GM03348 (cell line): ENCODE measurements at regions not wholly inside any gene's neighbourhood (a gene's known extent, or its start where the extent isn't known, plus 50 kb on each side); places are given as distances from the start of the nearest gene placed in this dataset.
A peak's percentile ranks its signal among the peaks of the same experiment; 100 is the strongest.
"Not testable (repeated sequence)": the region's sequence is repeated elsewhere in the genome, so short reads cannot be mapped to it uniquely, and the experiment has no call there.

Experiments
- DNase-seq: peaks from one replicate; pipeline ENCODE4 v3.0.0; 2012; ENCODE audit warnings: low spot score

DNA sequence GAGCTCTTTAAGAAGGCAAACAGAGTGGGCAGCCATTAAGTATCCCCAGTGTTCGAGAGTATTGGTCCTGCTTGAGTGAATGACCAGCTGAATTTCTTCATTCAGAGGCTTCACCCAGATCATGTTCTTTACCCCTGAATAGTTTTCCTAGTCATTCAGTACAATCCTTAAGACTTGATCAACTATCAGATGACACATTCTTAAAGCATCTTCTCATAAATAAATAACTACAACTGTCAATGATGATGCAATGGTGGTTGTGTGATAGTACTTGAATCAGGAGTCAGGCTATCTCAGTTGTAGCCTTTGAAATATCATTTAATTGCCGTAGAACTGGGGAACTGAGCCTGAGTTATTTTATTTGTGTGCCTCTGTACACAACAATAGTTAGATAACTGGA, 416.8 kb upstream of the CCL2 start:
- DNase-seq: no peak

DNA sequence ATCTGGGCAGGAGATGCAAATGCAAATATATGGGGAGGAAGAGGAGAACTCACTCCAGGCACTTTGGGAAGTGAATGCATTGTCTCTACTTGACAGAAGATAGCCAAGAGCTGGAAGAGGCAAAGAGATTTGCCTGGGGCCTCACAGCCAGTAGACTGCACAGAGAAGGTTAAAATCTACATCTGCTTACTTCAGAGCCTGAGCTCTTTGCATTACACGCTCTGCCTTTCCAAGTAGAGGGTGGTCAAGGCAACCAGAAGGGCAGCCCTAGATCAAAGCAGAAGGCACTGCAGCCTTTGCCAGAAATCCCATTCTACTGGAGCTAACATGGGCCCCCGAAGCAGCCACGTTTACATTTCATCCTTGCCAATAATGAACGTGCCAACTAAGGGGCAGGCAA, 407.2 kb upstream of the CCL2 start:
- no peak for DNase-seq

DNA sequence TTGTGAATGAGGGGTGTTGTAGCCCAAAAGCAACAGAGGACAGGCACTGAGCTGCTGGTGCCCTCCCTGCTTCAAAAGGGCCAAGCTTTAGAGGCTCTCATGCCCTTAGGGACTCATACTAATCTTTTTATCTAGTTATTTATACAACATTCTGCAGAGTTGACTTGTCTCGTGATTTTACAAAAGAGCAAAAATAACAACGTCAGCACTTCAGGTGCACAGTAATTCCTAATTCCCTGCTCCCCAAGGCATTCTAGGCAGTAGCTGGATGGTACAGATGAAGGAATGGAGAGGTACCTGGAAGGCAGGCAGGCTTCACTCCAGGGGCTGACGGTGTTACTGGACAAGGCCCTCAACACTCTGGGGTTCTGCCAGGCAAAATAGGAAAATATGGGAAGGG, 406.7 kb upstream of the CCL2 start:
- no peak for DNase-seq

DNA sequence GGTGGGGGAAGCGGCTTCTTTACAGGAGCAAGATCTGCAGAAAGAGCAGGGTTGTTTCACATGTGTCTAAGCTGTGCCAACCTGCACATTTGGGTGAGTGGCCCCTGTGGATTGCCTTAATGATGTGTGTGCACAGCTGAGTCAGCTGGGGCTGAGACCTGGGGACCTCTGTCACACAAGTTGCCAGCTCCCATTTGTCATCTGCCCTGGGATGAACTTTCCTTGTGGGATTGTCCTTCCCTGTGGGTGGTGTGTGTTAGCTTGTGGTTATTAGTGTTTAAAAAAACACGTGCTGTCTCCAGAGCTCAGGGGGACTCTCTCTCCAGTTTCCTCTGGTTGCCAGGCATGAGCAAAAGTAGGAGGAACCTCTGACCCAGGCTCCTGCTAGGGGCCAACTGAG, 400.5 kb upstream of the CCL2 start:
- DNase-seq: no peak

DNA sequence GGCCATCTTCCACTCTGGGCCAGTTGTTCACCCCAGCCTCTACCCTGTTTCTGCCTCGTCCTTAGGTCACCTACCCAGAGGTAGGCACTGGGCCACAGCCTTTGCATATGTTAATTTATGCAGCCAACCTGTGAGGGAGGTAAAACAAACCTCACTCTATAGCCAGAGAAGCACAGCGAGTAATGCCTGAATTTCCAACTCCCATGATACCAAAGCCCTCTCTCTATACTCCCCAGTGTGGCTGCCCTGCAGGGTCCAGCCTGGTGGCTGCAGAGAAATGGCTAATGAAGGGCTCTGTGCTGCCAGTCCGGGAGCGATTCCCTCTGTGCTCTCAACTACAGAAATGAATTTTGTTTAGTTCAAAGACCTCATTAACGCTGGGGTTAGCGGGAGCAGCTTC, 397.0 kb upstream of the CCL2 start:
- no peak for DNase-seq

DNA sequence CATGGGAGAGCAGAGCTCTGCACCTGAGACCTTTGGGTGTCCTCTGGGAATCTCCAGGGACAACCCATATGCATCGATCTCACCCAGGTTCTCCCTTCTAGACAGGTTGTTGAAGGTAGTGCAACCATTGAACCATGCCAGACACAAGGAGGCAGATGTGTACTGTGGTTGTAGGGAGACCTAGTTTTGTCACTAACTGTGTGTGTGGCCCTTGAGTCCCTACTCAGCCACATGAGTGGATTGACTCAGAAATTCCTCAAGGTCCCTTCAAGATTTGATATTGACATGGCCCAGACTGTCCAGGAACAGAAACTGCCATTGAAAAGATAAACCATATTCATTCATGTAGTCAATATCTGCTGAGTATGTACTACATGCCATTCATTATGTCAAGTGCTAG, 396.4 kb upstream of the CCL2 start:
- DNase-seq: no peak

DNA sequence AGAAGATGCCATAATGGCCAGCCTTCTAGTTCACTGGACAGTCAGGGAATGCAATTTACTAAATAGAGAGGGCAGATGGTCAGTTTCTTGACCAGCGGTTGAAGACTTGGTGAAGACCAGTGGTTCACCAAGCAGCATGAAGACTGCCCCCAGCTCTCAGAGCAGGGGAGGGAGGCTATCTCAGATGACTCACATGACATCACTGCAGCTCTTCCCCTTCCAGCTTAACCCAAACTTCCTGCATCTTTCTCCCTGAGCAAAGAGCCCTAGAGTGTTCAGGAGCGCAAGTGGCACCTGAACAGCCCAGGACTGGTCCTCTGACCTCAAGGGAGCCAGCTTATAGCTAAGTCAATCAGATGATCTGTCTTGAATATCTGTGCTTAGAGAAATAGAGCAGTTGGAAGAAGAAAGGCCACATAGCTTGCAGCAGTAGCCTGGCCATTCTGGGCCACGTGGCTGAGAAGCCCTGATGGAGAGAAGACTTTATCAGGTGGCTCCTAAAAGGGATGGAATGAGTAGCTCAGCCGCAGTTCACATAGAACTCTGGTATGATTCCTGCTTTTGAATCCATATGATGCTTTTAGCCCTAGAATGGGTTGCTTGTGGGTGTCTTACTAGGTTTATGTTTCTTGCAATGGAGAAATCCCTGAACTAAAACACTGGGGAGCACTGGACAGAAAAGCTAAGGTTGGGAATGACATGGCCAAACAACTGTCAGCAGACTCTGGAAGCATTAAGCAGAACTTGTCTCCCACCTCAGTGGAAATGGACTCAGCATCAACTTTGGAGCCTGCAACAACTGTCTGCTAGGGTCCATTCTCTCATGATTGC, 392.1 kb upstream of the CCL2 start:
- DNase-seq: no peak

DNA sequence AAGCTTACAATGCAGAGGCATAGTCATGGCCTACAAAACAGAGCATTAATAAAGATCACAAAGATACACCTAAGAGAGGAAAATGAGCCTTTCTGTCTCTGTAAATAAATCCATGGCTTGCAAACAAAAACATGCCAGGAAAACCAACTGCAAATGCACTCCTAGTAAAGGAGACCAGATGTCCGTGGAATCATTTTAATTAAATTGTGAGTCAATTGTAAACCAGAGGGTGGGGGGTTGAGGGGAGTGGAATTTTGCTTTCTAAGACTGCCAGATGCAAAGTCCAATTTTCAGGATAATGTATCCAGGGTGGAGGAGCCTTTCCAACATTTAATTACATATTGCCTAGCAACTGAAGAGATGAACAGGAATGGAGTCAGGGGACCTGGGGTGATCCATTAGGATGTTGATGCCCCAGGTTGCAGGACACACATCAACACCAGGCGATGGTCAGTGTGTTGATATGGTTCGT, 390.3 kb upstream of the CCL2 start:
- DNase-seq: no peak

DNA sequence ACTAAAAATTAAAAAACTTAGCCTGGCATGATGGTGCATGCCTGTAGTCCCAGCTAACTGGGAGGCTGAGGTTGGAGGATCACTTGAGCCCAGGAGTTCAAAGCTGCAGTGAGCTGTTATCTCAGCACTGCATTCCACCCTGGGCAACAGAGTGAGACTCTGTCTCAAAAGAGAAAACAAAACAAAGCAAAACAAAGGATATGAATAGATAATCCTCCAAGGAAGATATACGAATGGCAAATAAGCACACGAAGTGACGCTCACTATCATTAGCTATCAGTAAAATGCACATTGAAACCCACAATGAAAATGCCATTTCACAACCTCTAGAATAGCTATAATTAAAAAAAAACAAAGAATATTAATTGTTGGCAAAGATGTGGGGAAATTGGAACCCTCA, 386.2 kb upstream of the CCL2 start:
- DNase-seq: no peak

DNA sequence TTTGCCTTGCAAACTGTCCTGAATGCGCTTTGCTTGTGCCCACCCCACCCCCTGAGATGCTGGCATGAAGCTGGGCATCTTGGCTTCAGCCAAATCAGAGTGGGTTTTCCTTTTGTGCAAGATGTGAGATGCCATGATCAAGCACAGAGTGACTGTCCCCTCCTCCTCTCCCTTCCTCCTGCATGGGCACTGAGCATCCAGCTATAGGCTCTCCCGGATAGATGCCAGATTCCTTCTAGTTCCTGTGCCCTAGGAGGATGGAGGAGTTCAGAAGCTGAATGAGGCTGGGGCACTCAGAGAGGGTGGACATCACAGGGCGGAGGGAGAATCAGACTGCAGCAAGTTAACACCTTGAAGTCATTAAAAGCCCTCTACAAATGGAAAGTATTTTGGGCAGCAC, 384.1 kb upstream of the CCL2 start:
- no peak for DNase-seq

DNA sequence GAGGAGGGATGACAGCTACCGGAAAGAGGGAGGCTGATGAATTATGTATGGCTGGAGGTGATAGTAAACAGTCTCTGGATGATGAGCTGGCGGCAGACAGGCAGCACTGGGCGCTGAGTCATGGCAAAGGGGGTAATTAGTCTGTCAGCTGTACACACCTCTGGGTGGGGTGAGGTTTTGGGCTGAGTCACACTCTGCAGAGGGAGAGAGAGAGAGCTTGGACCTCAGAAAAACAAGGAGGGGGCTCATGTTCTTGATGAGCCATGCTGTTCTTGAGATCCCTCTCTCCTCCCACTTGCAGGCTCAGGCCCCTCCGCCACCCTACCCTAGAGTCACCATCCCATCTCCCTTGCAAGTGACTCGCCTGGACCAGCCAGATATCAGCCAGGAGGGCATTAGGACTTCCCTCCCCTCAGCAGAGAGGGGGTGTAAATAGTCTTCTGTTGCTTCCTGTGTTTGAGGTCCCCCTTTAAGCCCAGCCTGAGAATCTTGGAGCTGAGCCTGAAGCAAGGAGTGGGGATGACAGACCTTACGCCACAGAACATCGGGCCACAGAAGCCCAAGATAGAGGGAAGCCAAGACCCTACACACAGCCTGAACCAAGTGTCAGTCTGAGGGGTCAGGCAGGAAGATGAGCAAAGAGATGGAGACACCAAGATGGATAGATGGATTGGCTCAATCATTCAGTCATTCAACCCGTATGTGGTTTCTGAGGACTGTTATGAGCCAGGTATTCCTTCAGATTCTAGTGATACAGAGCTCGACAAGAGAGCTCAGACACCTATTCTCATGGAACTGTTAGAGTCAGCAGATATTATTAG, 383.2 kb upstream of the CCL2 start:
- DNase-seq: peak; percentile 12

DNA sequence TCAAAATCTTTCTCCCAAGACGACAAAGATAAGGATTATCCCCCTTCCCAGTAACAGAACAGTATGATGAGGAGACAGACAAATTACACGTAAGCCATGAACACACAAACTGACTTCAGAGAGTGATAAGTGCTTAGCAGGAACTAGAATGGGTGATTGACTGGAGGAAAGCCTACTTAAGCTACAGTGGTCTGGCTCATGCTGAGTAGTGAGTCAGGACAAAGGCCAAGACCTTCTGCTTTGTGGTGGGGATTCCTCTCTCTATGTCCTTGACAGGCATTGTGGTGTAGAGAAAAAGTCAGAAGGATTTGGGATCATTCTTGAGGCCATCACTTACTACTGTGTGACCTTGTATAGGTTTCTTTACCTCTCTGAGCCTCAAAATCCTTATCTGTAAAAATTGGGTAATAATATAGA, 381.9 kb upstream of the CCL2 start:
- DNase-seq: no peak

DNA sequence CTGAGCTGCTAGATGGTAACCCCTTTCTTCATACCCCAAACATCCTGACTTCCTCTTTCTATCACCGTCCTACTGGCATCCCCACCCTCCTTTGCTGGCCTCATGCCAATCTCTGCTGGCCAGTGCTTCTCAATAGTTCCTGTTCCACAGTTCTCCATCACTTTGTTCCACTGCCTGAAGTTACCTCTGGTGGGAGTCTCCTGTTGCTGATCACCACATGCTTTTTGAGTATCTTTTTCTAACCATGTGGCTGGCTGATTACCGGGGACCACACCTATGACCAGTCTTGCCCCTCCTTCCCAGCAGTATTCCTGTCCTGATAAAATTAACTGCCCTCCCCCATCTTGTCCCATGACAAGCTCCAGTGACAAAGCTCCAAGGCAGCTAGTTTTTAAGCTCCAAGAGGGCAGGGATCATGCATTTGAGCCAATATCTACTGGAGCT, 380.4 kb upstream of the CCL2 start:
- DNase-seq: no peak

DNA sequence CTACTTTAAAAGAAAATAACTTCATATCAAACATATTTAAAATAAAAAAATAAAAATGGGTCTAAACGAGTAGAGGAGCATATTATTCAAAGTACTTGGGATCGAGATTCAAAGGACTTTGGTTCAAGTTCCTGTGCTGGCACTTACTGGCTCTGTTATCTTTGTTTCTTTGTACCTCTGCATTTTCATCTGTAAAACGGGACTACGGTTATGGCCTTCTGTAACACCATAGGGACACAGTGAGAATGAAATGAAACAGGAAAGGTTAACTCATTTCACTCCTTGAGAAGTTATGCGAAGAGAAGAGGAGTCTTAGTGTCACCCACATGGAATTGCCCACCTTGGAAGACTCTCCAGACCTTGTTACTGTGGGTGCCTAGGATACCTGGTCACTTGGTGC, 379.1 kb upstream of the CCL2 start:
- no peak for DNase-seq

DNA sequence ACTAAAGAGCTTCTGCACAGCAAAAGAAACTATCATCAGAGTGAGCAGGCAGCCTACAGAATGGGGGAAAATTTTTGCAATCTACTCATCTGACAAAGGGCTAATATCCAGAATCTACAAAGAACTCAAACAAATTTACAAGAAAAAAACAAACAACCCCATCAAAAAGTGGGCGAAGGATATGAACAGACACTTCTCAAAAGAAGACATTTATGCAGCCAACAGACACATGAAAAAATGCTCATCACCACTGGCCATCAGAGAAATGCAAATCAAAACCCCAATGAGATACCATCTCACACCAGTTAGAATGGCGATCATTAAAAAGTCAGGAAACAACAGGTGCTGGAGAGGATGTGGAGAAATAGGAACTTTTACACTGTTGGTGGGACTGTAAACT, 372.8 kb upstream of the CCL2 start:
- DNase-seq: not testable (repeated sequence)

DNA sequence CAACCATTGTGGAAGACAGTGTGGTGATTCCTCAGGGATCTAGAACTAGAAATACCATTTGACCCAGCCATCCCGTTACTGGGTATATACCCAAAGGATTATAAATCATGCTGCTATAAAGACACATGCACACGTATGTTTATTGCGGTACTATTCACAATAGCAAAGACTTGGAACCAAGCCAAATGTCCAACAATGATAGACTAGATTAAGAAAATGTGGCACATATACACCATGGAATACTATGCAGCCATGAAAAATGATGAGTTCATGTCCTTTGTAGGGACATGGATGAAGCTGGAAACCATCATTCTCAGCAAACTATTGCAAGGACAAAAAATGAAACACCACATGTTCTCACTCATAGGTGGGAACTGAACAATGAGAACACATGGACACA, 372.4 kb upstream of the CCL2 start:
- not testable (repeated sequence) for DNase-seq

DNA sequence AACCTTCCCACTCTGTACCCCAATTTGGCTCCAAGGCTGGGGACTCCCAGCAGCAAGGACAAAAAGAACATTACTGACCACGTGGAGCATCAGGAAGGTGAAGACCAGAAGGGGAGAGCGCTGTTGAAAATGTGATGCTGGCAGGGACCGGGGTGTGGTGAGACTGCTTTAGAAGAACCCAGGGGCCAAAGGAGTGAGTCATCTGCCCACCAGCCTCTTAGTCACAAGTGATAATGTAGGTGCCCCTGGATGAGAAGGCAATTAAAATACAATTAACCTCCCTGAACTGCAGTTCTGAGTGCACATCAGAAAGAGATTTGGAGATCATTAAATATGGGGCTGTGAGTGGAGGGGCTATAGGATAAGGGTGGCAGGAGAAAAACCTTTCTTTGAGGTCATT, 366.6 kb upstream of the CCL2 start:
- no peak for DNase-seq

DNA sequence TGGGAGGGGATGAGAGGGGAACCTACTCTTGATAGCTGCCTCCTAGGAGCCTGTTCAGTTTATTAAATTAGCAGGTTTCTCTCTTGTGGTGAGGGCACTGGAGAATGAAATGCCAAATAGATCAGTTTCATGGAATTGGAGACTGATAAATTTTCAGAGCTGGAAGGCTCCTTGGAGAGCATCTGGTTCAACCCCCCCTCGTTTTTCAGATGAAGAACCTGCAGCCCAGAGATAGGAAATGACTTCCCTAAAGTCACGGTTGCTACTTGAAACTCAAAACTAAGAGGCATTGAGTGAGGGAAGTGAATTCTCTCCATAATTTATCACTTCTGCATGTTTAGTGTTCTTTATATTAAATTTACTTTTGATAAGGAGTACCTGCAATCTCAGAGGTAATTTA, 366.0 kb upstream of the CCL2 start:
- no peak for DNase-seq

DNA sequence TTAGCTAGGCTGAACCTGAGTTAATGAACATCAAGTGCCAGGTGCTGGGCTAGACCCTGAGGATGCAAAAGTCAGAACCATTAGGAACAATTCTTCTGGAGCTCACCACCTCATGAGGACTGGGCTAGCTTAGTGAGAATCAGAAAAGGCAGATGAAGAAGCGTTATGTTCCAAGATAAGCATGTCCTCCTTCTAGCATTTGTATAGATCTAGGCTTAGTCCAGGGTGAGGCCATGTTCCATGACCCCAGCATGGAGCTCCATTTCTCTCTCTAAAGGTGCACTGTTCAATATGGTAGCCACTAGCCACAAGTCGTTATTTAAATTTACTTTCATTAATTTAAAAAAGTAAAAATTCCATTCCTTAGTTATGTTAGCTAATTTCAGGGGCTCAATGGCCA, 365.3 kb upstream of the CCL2 start:
- no peak for DNase-seq

DNA sequence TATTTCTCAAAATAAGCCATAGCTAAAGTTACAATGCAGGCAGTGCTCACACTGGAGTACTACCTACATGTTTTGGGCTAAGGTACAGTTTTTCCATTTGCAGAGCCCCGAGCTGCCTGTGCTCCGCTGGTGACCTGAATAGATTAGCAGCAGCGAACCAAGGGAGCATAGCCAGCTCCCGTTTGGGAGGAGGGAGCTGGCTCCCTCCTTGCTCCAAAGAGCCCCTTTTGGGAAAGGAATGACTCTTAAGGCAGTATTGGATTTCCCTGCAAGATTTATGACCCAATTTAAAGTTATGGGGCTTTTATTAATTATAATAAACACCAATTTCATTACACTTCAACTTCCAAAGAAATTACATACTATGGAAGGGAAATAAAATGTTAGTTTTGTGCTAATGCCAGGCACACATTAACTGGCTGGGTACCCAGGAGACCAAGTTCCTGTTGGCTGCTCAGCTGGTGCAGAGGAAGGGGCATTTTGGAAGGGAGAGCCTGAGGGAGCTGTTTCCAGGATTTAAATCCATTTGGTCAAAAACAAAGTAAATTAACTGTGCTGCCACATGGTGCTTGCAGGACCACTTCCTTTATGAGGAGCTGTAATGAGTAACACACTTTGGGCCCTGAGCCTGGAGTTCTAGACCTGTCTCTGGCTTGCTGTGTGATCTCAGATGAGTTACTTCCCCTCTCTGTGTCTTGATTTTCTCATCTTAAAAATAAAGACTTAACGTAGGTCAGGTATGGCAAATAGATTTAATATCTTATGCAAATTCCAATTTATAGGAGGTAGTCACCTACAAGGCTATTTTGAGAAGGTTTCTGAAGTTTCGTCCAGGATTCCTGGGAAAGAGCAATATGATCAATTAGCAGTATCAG, 362.1 kb upstream of the CCL2 start:
- no peak for DNase-seq

DNA sequence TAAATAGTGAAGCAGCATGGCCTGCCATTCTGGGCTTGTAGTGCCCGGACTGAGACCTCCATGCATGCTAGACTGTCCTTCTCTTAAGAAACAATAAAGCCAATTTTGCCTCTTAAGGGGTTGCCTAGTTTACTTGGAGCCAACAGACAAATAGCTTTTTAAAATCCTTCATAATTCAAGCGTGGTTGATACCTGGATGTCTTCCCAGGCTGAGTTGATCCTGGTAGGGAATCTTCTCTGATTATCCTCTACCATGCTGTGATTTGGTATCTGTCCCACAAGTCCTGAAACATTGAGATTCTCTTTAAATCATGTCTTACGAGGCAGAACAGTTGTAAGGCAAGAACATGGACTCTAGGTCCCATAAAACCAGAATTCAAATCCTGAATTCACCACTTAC, 359.6 kb upstream of the CCL2 start:
- no peak for DNase-seq

DNA sequence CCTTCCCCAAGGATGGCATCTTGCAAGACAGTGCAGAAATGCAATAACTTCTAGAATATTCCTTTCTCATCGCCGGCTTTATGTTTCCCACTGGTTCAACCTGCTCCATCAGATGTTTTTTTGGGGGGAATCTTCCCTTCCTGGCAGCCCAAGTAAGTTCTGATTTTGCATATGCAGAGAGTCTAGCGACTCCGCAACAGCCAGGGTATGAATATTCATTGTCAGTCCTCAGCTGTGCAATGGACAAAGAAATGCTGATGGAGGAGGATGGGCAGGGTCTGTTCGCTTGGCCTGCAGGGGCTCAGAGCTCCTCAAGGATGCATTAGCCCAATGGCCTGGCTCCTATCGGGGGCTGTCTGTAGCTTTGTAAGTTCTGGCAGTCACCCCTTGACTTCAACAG, 358.8 kb upstream of the CCL2 start:
- DNase-seq: no peak
